ENCODE measurements at regions not wholly inside any gene's neighbourhood (a gene's known extent, or its start where the extent isn't known, plus 50 kb on each side); places are given as distances from the start of the nearest gene placed in this dataset.

GRCh38 chr11:90823446-90823845 lies 600.6 kb upstream of the CHORDC1 start (continued):
- no peak for TF ChIP-seq USF1 (IDR thresholded peaks at IDR 0.05; ENCODE audit: borderline replicate concordance, low read depth)
- TF ChIP-seq ELF1 (IDR thresholded peaks at IDR 0.05): no peak
- TF ChIP-seq IRF3 (IDR thresholded peaks at IDR 0.05; ENCODE audit: low read depth, low read length): no peak
- TF ChIP-seq JUND (IDR thresholded peaks at IDR 0.05): no peak
- TF ChIP-seq, protein P1, sequence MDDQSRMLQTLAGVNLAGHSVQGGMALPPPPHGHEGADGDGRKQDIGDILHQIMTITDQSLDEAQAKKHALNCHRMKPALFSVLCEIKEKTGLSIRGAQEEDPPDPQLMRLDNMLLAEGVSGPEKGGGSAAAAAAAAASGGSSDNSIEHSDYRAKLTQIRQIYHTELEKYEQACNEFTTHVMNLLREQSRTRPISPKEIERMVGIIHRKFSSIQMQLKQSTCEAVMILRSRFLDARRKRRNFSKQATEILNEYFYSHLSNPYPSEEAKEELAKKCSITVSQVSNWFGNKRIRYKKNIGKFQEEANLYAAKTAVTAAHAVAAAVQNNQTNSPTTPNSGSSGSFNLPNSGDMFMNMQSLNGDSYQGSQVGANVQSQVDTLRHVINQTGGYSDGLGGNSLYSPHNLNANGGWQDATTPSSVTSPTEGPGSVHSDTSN (IDR thresholded peaks at IDR 0.05): no peak
- no peak for TF ChIP-seq YY1 (IDR thresholded peaks at IDR 0.05; ENCODE audit: low read depth)
- TF ChIP-seq TEAD4 (IDR thresholded peaks at IDR 0.05; ENCODE audit: borderline replicate concordance, insufficient read depth): no peak

GRCh38 chr11:90822996-90823395 lies 600.1 kb upstream of the CHORDC1 start:
- H3K4me1 ChIP-seq (ENCODE audit: control insufficient read depth in 1 of 2, insufficient read depth in 2 of 2, low read depth in 1 of 2, low read length in 1 of 2): no peaks in the 10 kb centered on the region
- no peaks in the 10 kb centered on the region; the same call in 1 of the 2 replicates for H3K9me2 ChIP-seq
- ChIA-PET POLR2A (no interaction called here), CTCF (no interaction called here)
- 40% methylated on average over 5 of the region's 5 CpGs for WGBS (ENCODE audit: low lambda C conversion rate)
- no peak for TF ChIP-seq GATA2 (CRISPR knock-in tag; IDR thresholded peaks at IDR 0.05)
- TF ChIP-seq JUND (IDR thresholded peaks at IDR 0.05): no peak
- TF ChIP-seq TCF12 (IDR thresholded peaks at IDR 0.05): no peak
- TF ChIP-seq RXRA (IDR thresholded peaks at IDR 0.05; ENCODE audit: borderline replicate concordance, low read depth): no peak
- TF ChIP-seq CTCF (IDR thresholded peaks at IDR 0.05): no peak
- no peak for TF ChIP-seq MAX (IDR thresholded peaks at IDR 0.05; ENCODE audit: low read depth)
- no peak for TF ChIP-seq FOXM1 (IDR thresholded peaks at IDR 0.05; ENCODE audit: low read depth)
- no peak for TF ChIP-seq MEF2A (IDR thresholded peaks at IDR 0.05; ENCODE audit: borderline replicate concordance, low read depth)
- TF ChIP-seq GABPA (IDR thresholded peaks at IDR 0.05; ENCODE audit: low read depth): no peak
- TF ChIP-seq USF1 (IDR thresholded peaks at IDR 0.05; ENCODE audit: borderline replicate concordance, low read depth): no peak
- no peak for TF ChIP-seq POLR2AphosphoS5 (IDR thresholded peaks at IDR 0.05; ENCODE audit: low read depth, low read length)
- no peak for TF ChIP-seq RFX5 (IDR thresholded peaks at IDR 0.05; ENCODE audit: low read length)
- TF ChIP-seq TEAD4 (IDR thresholded peaks at IDR 0.05; ENCODE audit: borderline replicate concordance, insufficient read depth): no peak
- TF ChIP-seq, protein P2, sequence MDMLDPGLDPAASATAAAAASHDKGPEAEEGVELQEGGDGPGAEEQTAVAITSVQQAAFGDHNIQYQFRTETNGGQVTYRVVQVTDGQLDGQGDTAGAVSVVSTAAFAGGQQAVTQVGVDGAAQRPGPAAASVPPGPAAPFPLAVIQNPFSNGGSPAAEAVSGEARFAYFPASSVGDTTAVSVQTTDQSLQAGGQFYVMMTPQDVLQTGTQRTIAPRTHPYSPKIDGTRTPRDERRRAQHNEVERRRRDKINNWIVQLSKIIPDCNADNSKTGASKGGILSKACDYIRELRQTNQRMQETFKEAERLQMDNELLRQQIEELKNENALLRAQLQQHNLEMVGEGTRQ (IDR thresholded peaks at IDR 0.05; ENCODE audit: borderline replicate concordance, low read depth, low read length): no peak
- TF ChIP-seq ZBTB33 (IDR thresholded peaks at IDR 0.05; ENCODE audit: borderline replicate concordance, low read depth): no peak
- TF ChIP-seq FOXJ3 (CRISPR knock-in tag; IDR thresholded peaks at IDR 0.05): no peak
- no peak for TF ChIP-seq IRF3 (IDR thresholded peaks at IDR 0.05; ENCODE audit: low read depth, low read length)
- no peak for TF ChIP-seq NFIC (IDR thresholded peaks at IDR 0.05; ENCODE audit: borderline replicate concordance)
- H3K79me2 ChIP-seq (ENCODE audit: insufficient read depth): no peaks in the 10 kb centered on the region
- H3K9me3 ChIP-seq: no peaks in the 10 kb centered on the region
- no peaks in the 10 kb centered on the region for H3F3A ChIP-seq (replicated peaks; ENCODE audit: insufficient read depth)
- no peak overlapping the region for H2AFZ ChIP-seq (ENCODE audit: low read depth)
- no peaks in the 10 kb centered on the region for H3K27me3 ChIP-seq (ENCODE audit: insufficient read depth)
- no peak overlapping the region for H3K9ac ChIP-seq
- no peak overlapping the region for H3K4me3 ChIP-seq (ENCODE audit: low read depth in 2 of 2, low read length in 1 of 2)
- H3K36me3 ChIP-seq (replicated peaks in 1 of 2; ENCODE audit: control insufficient read depth in 1 of 2, insufficient read depth in 2 of 2, low read length in 1 of 2): no peaks in the 10 kb centered on the region
- no peak overlapping the region for H3K4me2 ChIP-seq
- DNase-seq: no peak
- H4K20me1 ChIP-seq (ENCODE audit: insufficient read depth): no peaks in the 10 kb centered on the region
- no peak overlapping the region for H3K27ac ChIP-seq (ENCODE audit: low read depth in 2 of 2, low read length in 1 of 2)

All from SK-N-SH (cell line).